H9 (cell line): ENCODE measurements at regions not wholly inside any gene's neighbourhood (a gene's known extent, or its start where the extent isn't known, plus 50 kb on each side); places are given as distances from the start of the nearest gene placed in this dataset.
A peak's percentile ranks its signal among the peaks of the same experiment; 100 is the strongest.

Experiments
- DNase-seq: peaks from one replicate; pipeline ENCODE4 v3.0.0-alpha.2; 2017
- H2AFZ ChIP-seq: one replicate; pipeline ENCODE4 v1.6.1; 2013; ENCODE audit warnings: mild to moderate bottlenecking, low read length, control low read depth, moderate library complexity
- H2AK5ac ChIP-seq: 2 replicates; pipeline ENCODE4 v1.6.1; 2013; ENCODE audit warnings: low read length, control low read depth, mixed read lengths; ENCODE audit not compliant: insufficient read length
- H2BK120ac ChIP-seq: one replicate; pipeline ENCODE4 v1.6.1; 2013; ENCODE audit warnings: low read depth, mild to moderate bottlenecking, low read length, control low read depth, inconsistent platforms; ENCODE audit not compliant: poor library complexity, severe bottlenecking
- H2BK12ac ChIP-seq: 2 replicates; pipeline ENCODE4 v1.6.1; 2013; ENCODE audit warnings: low read length, control low read depth, mixed read lengths, low read depth; ENCODE audit not compliant: insufficient read length
- H2BK15ac ChIP-seq: 2 replicates; pipeline ENCODE4 v1.6.1; 2013; ENCODE audit warnings: low read depth, low read length, control low read depth
- H2BK20ac ChIP-seq: one replicate; pipeline ENCODE4 v1.6.1; 2013; ENCODE audit warnings: low read depth, mild to moderate bottlenecking, low read length, control low read depth, inconsistent platforms; ENCODE audit not compliant: poor library complexity, severe bottlenecking
- H2BK5ac ChIP-seq: 2 replicates; pipeline ENCODE4 v1.6.1; 2013; ENCODE audit warnings: low read length, control low read depth, mixed read lengths; ENCODE audit not compliant: insufficient read length
- H3K14ac ChIP-seq: 2 replicates; pipeline ENCODE4 v1.6.1; 2013; ENCODE audit warnings: low read length, control low read depth; ENCODE audit not compliant: insufficient read depth
- H3K18ac ChIP-seq: 2 replicates; pipeline ENCODE4 v1.6.1; 2013; ENCODE audit warnings: low read depth, mild to moderate bottlenecking, mixed read lengths, low read length, control low read depth; ENCODE audit not compliant: insufficient read length
- H3K23ac ChIP-seq: 2 replicates; pipeline ENCODE4 v1.6.1; 2013; ENCODE audit warnings: low read length, control low read depth, mixed read lengths, low read depth; ENCODE audit not compliant: insufficient read length
- H3K23me2 ChIP-seq: 2 replicates; pipeline ENCODE4 v1.6.1; 2013; ENCODE audit warnings: low read depth, mild to moderate bottlenecking, mixed read lengths, low read length, control low read depth; ENCODE audit not compliant: insufficient read length, poor library complexity, severe bottlenecking
- H3K27ac ChIP-seq: 2 replicates; pipeline ENCODE4 v1.5.1; 2013; ENCODE audit warnings: low read length, control low read depth, mixed read lengths, low read depth; ENCODE audit not compliant: insufficient read length
- H3K27me3 ChIP-seq: 2 replicates; pipeline ENCODE4 v1.6.1; 2013; ENCODE audit warnings: low read length, control low read depth, inconsistent platforms; ENCODE audit not compliant: insufficient read depth
- H3K4ac ChIP-seq: 2 replicates; pipeline ENCODE4 v1.6.1; 2013; ENCODE audit warnings: low read depth, mild to moderate bottlenecking, control low read depth, inconsistent platforms, low read length, moderate library complexity
- H3K4me1 ChIP-seq: 2 replicates; pipeline ENCODE4 v1.6.1; 2013; ENCODE audit warnings: low read length, control low read depth, inconsistent platforms; ENCODE audit not compliant: insufficient read depth
- H3K4me2 ChIP-seq: 2 replicates; pipeline ENCODE4 v1.6.1; 2013; ENCODE audit warnings: low read length, control low read depth, mixed read lengths; ENCODE audit not compliant: insufficient read length, insufficient read depth
- H3K56ac ChIP-seq: 2 replicates; pipeline ENCODE4 v1.6.1; 2013; ENCODE audit warnings: low read depth, mild to moderate bottlenecking, mixed read lengths, low read length, control low read depth; ENCODE audit not compliant: insufficient read length
- H3K79me1 ChIP-seq: 2 replicates; pipeline ENCODE4 v1.6.1; 2013; ENCODE audit warnings: low read depth, mild to moderate bottlenecking, moderate library complexity, low read length, control low read depth, inconsistent platforms; ENCODE audit not compliant: insufficient read depth, poor library complexity, severe bottlenecking
- H3K79me2 ChIP-seq: 2 replicates; pipeline ENCODE4 v1.6.1; 2013; ENCODE audit warnings: low read length, control low read depth, inconsistent platforms; ENCODE audit not compliant: insufficient read depth
- H3K9ac ChIP-seq: 2 replicates; pipeline ENCODE4 v1.6.1; 2013; ENCODE audit warnings: low read length, control low read depth, mixed read lengths; ENCODE audit not compliant: insufficient read length; ENCODE audit errors: extremely low read depth
- H3K9me3 ChIP-seq: one replicate; pipeline ENCODE4 v1.6.1; 2013; ENCODE audit warnings: low read depth, low read length, inconsistent platforms; ENCODE audit not compliant: control insufficient read depth
- H3T11ph ChIP-seq: one replicate; pipeline ENCODE4 v1.6.1; 2013; ENCODE audit warnings: mild to moderate bottlenecking, low read length, control low read depth, inconsistent platforms
- H4K20me1 ChIP-seq: one replicate; pipeline ENCODE4 v1.6.1; 2013; ENCODE audit not compliant: control insufficient read depth, insufficient read length, insufficient read depth
- H4K5ac ChIP-seq: 2 replicates; pipeline ENCODE4 v1.6.1; 2013; ENCODE audit warnings: low read depth, mild to moderate bottlenecking, mixed read lengths, low read length, control low read depth; ENCODE audit not compliant: insufficient read length
- H4K8ac ChIP-seq: replicated peaks from 2 replicates; pipeline ENCODE4 v1.6.1; 2013; ENCODE audit warnings: low read length, control low read depth, mixed read lengths, low read depth; ENCODE audit not compliant: insufficient read length
- H4K91ac ChIP-seq: 2 replicates; pipeline ENCODE4 v1.6.1; 2013; ENCODE audit warnings: low read depth, mild to moderate bottlenecking, moderate library complexity, mixed read lengths, low read length, control low read depth; ENCODE audit not compliant: insufficient read length
- H3K27ac Mint-ChIP-seq, 3 experiments: 2 replicates in 2 of 3; 3 replicates in 1 of 3; pipeline ENCODE4 v1.8.0; 2020 to 2021; ENCODE audit warnings: mixed read lengths in 3 of 3, mild to moderate bottlenecking in 1 of 3, moderate library complexity in 1 of 3
- H3K27me3 Mint-ChIP-seq: 2 replicates; pipeline ENCODE4 v1.8.0; 2021; ENCODE audit warnings: low read depth, mild to moderate bottlenecking, moderate library complexity, mixed read lengths
- H3K36me3 Mint-ChIP-seq, 3 experiments: 2 replicates in 2 of 3; 3 replicates in 1 of 3; pipeline ENCODE4 v1.8.0; 2020 to 2021; ENCODE audit warnings: low read depth in 3 of 3, mixed read lengths in 3 of 3; ENCODE audit not compliant: insufficient read depth in 1 of 3
- H3K4me1 Mint-ChIP-seq, 2 experiments: 2 replicates each; pipeline ENCODE4 v1.8.0; 2020; ENCODE audit warnings: mixed read lengths in 2 of 2
- H3K4me3 Mint-ChIP-seq, 2 experiments: 2 replicates in 1 of 2; 3 replicates in 1 of 2; pipeline ENCODE4 v1.8.0; 2020 to 2021; ENCODE audit warnings: mild to moderate bottlenecking in 2 of 2, mixed read lengths in 2 of 2, moderate library complexity in 1 of 2
- H3K9me3 Mint-ChIP-seq, 2 experiments: 2 replicates in 1 of 2; 3 replicates in 1 of 2; pipeline ENCODE4 v1.8.0; 2020; ENCODE audit warnings: mild to moderate bottlenecking in 2 of 2, mixed read lengths in 2 of 2, moderate library complexity in 1 of 2
- CTCF ChIP-seq: fragments of 200-600 bp; sonication (generic); conservative IDR thresholded peaks from 3 replicates; pipeline ENCODE4 v1.8.0; 2021; ENCODE audit warnings: antibody characterized with exemption, mild to moderate bottlenecking
- WGBS: extraction: QIAGEN DNeasy Blood & Tissue Kit; methylation state at CpG from one replicate; pipeline ENCODE4 v1.1.7; 2013; ENCODE audit warnings: missing lambda C conversion rate, low lambda C conversion rate, mixed read lengths; ENCODE audit not compliant: insufficient read length; ENCODE audit errors: extremely low coverage; 5-methylcytosine and 5-hydroxymethylcytosine counted together

GRCh38 chr17:74114881-74115470 is 88.5 kb upstream of the RPL38 start:
- H3K18ac ChIP-seq, result no peak overlapping the region
- no peak overlapping the region for H3T11ph ChIP-seq
- no peak overlapping the region for H2AK5ac ChIP-seq
- no peaks in the 10 kb centered on the region for H3K79me2 ChIP-seq
- peaks cover 5% of the 10 kb centered on the region; the same call in 1 of the 2 replicates for H3K4me1 ChIP-seq
- H3K27me3 ChIP-seq, result no peaks in the 10 kb centered on the region
- Mint-ChIP-seq H3K27ac (peak overlapping the region in 1 of 3 experiments; percentile 59; a peak in 2 of 7 replicates), H3K27me3 (peaks cover 5% of the 10 kb centered on the region), H3K4me3 (no peak overlapping the region), H3K36me3 (no peaks in the 10 kb centered on the region), H3K4me1 (peaks cover 40 to 61% of the 10 kb centered on the region in 2 experiments), H3K9me3 (peaks cover 0 to 3% of the 10 kb centered on the region in 2 experiments; a peak in 3 of 5 replicates)
- H3K14ac ChIP-seq, result no peak overlapping the region
- H3K23me2 ChIP-seq, result no peaks in the 10 kb centered on the region
- no peak overlapping the region for H3K9ac ChIP-seq
- no peak overlapping the region for H3K23ac ChIP-seq
- TF ChIP-seq CTCF, result no peak
- no peak overlapping the region for H2BK120ac ChIP-seq
- H3K27ac ChIP-seq, result no peak overlapping the region
- H2BK5ac ChIP-seq, result no peak overlapping the region
- no peak for DNase-seq
- H2BK12ac ChIP-seq, result no peak overlapping the region
- no CpG with 5 or more reads among the region's 10 CpGs for WGBS
- no peak overlapping the region for H4K91ac ChIP-seq
- no peak overlapping the region for H3K4ac ChIP-seq
- H3K56ac ChIP-seq, result no peak overlapping the region
- no peak overlapping the region for H4K8ac ChIP-seq
- no peak overlapping the region for H2BK15ac ChIP-seq
- H3K4me2 ChIP-seq, result no peak overlapping the region
- no peaks in the 10 kb centered on the region for H3K9me3 ChIP-seq
- H2BK20ac ChIP-seq, result no peak overlapping the region
- no peak overlapping the region for H2AFZ ChIP-seq
- no peaks in the 10 kb centered on the region for H3K79me1 ChIP-seq
- no peaks in the 10 kb centered on the region for H4K20me1 ChIP-seq
- no peak overlapping the region for H4K5ac ChIP-seq
